SH-SY5Y (cell line): ENCODE measurements at regions not wholly inside any gene's neighbourhood (a gene's known extent, or its start where the extent isn't known, plus 50 kb on each side); places are given as distances from the start of the nearest gene placed in this dataset.

Source experiments
- GATA2 ChIP-seq: IDR thresholded peaks from 2 replicates; pipeline ENCODE4 v1.6.1; 2011; ENCODE audit warnings: mild to moderate bottlenecking, low read depth, low read length
- GATA3 ChIP-seq: IDR thresholded peaks from 2 replicates; pipeline ENCODE4 v1.6.1; 2011; ENCODE audit warnings: low read depth, mild to moderate bottlenecking, low read length, moderate library complexity

- no peak for TF ChIP-seq GATA2
- TF ChIP-seq GATA3 = no peak
These were observed 826.6 kb downstream of the MAFB start for GRCh38 chr20:39862470-39862891.
